NCI-H345 (cell line): ENCODE measurements at regions not wholly inside any gene's neighbourhood (a gene's known extent, or its start where the extent isn't known, plus 50 kb on each side); places are given as distances from the start of the nearest gene placed in this dataset.

ENCODE experiments used
- DNase-seq: peaks from one replicate; lab custom pipeline; 2025; lab: John Stamatoyannopoulos, UW

DNA sequence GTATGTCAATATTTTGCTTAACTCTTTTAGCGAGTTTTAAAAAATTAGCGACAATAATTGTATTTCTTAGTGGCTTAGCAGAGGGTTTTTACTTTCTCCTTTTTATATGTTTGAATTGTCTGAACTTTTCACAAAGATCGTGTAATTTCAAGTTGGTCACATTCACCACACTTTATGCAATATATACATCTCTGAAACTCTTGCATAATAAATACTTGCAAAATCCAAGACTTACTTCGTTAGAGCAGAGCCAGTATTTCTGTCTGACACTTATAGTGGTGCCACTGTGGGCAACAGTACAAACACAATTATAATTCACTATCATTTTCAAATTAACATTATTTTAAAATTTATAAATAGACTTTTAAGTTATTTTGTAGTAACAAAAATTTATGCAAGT is 62.0 kb downstream of the SUCNR1 start:
- DNase-seq, result no peak

- DNase-seq, result no peak
Observed at GRCh38 chr3:151940481-151940880, 67.0 kb downstream of the SUCNR1 start.

GRCh38 chr3:151943539-151943938 is 70.1 kb downstream of the SUCNR1 start:
- DNase-seq, result no peak

GRCh38 chr3:151944356-151944755 is 70.9 kb downstream of the SUCNR1 start:
- no peak for DNase-seq

GRCh38 chr3:151946606-151947005 is 73.2 kb downstream of the SUCNR1 start:
- DNase-seq, result no peak

- no peak for DNase-seq
Observed at GRCh38 chr3:151949706-151950105, 76.3 kb downstream of the SUCNR1 start.

DNA sequence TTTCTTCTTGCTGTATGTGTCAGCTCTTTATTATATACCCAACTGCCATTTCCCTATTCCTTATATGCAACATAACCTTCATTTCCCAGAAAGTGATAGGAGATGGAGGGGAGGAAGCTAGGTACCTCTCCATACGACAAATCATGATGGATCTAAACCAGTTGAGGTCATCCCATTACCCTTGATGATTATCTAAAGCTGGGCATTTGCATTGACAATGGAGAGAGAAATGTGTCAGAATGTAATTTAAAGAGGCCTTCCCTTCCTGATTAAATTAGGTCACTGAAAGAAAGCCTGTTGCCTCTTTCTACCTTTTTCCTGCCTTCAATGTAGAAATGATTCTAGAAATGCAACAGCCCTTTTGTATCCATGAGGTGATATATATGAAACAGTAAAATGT is 81.9 kb downstream of the SUCNR1 start:
- no peak for DNase-seq

DNA sequence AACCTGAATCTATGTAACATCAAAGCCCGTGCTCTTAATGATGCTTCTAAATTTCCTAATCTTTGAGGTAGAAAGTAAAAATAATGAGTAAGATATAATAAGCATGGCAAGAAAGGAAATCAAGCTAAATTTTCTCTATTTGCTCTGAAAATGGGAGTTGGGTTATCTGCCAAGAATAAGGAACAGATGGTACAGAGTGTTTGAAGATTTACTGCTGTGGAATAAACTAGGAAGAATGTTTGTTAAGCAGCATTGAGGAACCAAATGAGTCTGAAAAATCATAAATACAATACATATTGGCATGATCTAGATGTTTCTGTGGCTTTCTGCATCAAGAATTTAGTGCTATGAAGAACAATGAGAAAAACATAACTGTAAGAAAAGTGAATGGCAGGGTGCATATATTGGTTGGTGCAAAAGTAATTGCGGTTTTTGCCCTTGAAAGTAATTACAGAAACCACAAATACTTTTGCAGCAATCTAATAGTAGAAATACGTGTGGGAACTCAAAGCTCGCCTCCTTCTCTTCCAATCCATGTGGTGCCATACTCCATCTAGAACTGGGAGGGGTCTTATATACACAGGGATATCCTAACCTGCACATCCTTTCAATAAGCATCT is 87.6 kb downstream of the SUCNR1 start:
- DNase-seq, result no peak

GRCh38 chr3:151962352-151962751 is 88.9 kb downstream of the SUCNR1 start:
- DNase-seq, result no peak

DNA sequence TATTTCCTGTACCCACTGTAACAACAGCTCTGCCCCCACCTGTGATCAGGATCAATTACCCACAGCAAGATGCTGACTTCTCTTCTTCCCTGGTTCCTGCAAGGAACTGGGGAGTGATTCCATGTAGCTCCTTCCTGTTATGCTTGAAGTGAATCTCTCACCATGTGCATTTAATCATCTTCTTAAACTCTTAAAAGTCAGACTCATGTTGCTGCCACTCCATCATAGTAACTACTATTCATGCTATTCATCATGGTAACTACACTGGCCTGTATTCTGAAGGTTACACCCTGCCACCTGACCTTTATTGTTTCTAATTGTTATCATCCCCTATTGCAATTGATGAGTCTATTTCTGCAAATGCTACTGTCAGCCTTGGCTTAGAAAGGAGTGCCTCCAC is 89.5 kb downstream of the SUCNR1 start:
- no peak for DNase-seq

DNA sequence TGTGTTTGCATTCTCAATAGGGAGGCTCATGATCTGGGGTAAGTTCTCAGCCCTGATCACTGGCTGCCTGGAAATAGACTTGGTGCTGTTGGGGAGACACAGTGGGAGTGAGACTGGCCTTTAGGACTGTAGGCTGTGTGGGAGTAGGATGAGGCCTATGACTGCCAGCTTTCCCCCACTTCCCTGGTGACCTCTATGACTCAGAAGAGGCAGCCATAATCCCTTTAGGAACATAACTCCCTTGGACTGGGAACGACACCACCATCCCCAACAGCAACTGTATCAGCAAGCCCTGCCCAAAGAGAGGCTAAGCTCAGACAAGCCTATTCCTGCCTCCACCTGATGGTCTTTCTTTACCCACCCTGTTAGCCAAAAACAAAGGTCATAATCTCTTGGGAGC is 91.3 kb downstream of the SUCNR1 start:
- no peak for DNase-seq

DNA sequence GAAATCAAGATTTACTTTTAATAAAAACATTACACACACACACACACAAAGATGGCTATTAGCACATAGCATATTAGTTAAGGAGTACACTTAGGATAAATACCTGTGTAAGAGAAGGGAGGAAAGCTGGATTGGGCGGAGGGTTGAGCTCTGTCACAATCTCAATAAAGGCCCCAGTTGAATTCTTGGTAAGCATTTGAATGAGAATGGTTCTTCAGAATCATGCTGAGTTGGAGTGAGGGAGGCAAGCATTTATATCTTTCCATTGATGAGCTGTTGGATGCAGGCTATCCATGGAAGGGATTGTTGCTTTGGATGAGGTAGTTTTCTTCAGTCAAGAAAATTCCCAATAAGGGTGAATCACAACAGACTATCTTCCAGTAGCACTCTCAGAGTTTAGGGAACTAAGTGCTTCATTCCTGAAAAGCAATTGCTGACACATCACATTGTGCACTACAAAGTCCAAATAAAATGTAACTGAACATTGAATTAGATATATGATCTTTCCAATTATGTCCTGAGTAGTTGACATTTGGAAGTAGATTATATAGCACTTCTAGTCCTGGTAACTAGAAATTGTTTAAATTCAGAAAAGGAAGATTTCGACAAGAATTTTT is 95.7 kb downstream of the SUCNR1 start:
- DNase-seq, result no peak

DNA sequence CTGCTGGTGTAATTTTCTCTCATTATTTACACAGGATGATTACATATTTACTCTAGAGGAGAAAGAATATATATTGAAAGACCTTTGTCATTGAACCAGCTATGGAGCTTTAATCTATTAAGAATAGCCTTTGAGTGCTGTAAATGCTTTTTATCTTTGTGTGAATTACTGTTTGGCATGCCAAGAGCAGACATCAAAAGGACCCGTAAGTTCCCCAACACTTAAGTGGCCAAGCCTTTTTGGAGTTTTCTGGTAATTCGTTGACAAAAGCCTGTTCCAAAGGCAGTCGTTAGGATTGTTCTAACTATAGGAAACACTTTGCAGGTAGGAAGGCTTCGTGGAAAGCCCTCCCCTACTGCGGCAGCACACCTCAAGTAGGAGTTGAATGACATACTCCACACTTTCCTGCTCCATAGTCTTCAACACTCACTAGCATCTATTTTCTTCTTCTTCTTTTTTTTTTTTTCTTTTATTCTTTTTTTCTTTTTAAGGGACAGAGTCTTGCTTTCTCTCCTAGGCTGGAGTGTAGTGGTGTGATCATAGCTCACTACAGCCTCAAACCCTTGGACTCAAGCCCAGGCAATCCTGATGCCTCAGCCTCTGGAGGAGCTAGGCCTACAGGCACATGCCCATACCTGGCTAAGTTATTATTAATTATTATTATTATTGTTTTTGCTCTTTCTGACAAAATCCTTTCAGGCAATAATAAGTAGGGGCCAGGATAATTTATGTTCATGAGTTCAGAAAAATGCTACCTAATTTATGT is 98.6 kb downstream of the SUCNR1 start:
- DNase-seq, result no peak

DNA sequence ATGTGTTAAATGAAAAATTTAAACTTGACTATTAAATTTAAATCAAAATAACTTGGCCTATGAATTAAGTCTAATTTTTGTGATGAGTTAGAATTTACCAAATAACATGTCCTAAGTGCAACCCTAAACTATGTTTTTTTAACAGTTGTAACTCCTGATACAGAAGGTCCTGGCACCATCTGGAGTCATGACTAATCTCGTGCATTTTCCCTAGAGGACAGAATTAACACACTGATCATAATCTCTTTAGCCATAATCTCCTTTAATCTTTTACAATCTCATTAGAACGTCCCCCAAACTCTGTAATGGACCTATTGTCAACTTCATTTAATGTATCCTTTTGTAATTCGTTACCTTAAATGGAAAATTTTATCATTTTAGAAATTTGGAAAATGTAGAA is 100.6 kb downstream of the SUCNR1 start:
- no peak for DNase-seq

DNA sequence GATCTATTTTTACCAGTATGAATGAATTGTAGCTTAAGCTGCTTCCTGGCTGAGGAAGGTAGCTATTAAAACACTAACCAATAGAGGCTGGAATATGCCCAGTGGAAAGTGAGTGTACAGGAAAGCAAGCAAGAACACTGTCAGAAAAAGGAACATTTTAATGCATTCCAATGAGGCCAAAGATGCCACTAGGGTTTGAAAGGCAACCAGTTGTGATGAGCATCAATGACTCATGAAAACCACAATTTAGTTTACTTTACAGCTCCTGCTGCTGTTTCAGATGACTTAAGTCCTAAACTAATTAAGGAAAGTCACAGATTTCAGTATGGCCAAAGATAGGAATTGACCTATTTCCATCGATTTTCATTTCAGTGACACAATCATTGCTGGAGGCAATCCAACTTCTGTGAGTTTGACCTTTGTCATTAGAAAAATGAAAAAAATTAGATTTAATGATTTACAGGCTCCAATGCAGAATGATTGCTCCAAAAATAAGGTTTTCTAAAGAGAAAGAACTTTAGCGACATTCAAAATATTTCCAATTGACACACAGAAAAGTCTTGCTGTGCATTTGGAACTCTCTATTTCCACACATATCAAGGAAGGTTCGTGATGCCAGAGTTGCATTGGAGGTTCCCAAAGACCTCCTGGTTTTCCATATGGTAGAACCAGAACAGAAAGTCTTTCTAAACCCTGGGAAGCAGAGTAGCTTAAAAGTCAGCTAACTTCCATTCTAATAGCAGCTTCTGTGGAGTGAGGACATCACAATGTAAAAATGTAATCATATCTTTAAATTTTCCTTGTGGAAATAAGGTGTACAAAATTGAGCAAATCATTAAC is 103.0 kb downstream of the SUCNR1 start:
- no peak for DNase-seq

- DNase-seq, result no peak
Observed at GRCh38 chr3:151979906-151980305, 106.5 kb downstream of the SUCNR1 start.

DNA sequence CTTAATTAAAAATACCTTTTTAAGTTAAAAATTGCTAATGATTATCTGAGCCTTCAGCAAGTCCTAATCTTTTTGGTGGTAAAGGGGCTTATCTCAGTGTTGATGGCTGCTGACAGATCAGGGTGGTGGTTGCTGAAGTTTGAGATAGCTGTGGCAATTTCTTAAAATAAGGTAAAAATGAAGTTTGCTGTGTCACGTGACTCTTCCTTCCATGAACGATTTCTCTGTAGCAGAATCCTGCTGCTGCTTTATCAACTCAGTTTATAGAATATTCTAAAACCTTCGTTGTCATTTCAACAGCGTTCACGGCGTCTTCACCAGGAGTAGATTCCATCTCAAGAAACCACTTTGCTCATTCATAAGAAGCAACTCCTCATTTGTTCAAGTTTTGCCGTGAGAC is 110.1 kb downstream of the SUCNR1 start:
- DNase-seq, result no peak

GRCh38 chr3:151985787-151986430 is 112.5 kb downstream of the SUCNR1 start:
- no peak for DNase-seq

GRCh38 chr3:151987893-151988292 is 114.5 kb downstream of the SUCNR1 start:
- DNase-seq, result no peak

DNA sequence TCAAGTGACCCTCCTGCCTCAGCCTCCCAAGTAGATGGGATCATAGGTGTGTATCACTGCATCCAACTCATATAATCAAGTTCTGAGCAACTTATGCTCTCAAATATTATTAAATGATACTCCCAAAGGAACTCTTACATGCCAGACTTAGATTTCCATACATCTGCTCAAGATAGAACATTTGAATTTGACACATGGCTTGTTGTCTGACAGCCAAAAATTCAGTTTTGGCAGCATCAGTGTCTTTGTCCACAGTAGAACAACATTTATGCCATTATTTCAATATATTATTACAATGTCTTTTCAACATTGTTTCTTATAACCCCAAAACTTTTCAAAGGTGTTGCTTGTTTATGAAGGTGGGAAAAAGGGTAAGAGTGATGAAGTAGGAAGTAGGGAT is 116.2 kb downstream of the SUCNR1 start:
- no peak for DNase-seq

GRCh38 chr3:151990696-151991376 is 117.4 kb downstream of the SUCNR1 start:
- no peak for DNase-seq
